IMR-90 (cell line): ENCODE measurements at regions not wholly inside any gene's neighbourhood (a gene's known extent, or its start where the extent isn't known, plus 50 kb on each side); places are given as distances from the start of the nearest gene placed in this dataset.

Experiments used
- ATAC-seq: fragments of 200-7000 bp; cut with Tn5 transposase; 2 replicates; pipeline ENCODE4 v1.9.1; 2020; ENCODE audit warnings: low read depth, mild to moderate bottlenecking, moderate library complexity
- BruUV-seq: library from RNA; stranded (reverse); fragments of 400-500 nt; replicated peaks from 2 replicates; lab custom pipeline; 2021; lab: Mats Ljungman, UMichigan
- CTCF ChIA-PET: fragments of 300-600 bp; formaldehyde crosslinking; extraction: SDS; loops from one replicate; lab custom pipeline; 2021; ENCODE audit warnings: antibody characterized with exemption; lab: Yijun Ruan, JAX
- POLR2A ChIA-PET: fragments of 300-600 bp; sonication (Branson Sonifier 250); formaldehyde crosslinking; loops from one replicate; lab custom pipeline; 2022; ENCODE audit warnings: antibody characterized with exemption; ENCODE audit not compliant: unreplicated experiment; lab: Charles Lee
- DNase-seq: peaks from one replicate; pipeline ENCODE4 v3.0.0; 2013
- H2AFZ ChIP-seq: replicated peaks from 2 replicates; pipeline ENCODE3; 2013; ENCODE audit warnings: low read length, mild to moderate bottlenecking; ENCODE audit not compliant: poor library complexity
- H2AK5ac ChIP-seq: 2 replicates; pipeline ENCODE4 v1.6.1; 2013; ENCODE audit warnings: low read depth, low read length, inconsistent platforms
- H2AK9ac ChIP-seq: replicated peaks from 2 replicates; pipeline ENCODE3; 2013; ENCODE audit warnings: mild to moderate bottlenecking, low read depth, low read length, moderate library complexity; ENCODE audit not compliant: poor library complexity
- H2BK120ac ChIP-seq: 2 replicates; pipeline ENCODE4 v1.6.1; 2013; ENCODE audit warnings: low read depth, low read length, inconsistent platforms
- H2BK15ac ChIP-seq: 3 replicates; pipeline ENCODE4 v1.6.1; 2013; ENCODE audit warnings: low read depth, low read length, inconsistent platforms
- H2BK20ac ChIP-seq: 2 replicates; pipeline ENCODE4 v1.6.1; 2013; ENCODE audit warnings: low read depth, mild to moderate bottlenecking, inconsistent platforms, low read length, moderate library complexity
- H2BK5ac ChIP-seq: 2 replicates; pipeline ENCODE4 v1.6.1; 2013; ENCODE audit warnings: mild to moderate bottlenecking, low read depth, low read length, inconsistent platforms; ENCODE audit not compliant: poor library complexity, severe bottlenecking
- H3K14ac ChIP-seq: replicated peaks from 2 replicates; pipeline ENCODE4 v1.6.1; 2013; ENCODE audit warnings: low read depth, low read length, inconsistent platforms
- H3K18ac ChIP-seq: 2 replicates; pipeline ENCODE4 v1.6.1; 2013; ENCODE audit warnings: low read depth, low read length, control low read depth
- H3K23ac ChIP-seq: 2 replicates; pipeline ENCODE4 v1.6.1; 2013; ENCODE audit warnings: low read depth, low read length, inconsistent platforms
- H3K27ac ChIP-seq: 2 replicates; pipeline ENCODE4 v1.5.1; 2013; ENCODE audit warnings: mild to moderate bottlenecking, control low read depth, low read length; ENCODE audit not compliant: insufficient read depth
- H3K27me3 ChIP-seq: 2 replicates; pipeline ENCODE4 v1.6.1; 2013; ENCODE audit warnings: low read length; ENCODE audit not compliant: control insufficient read depth, insufficient read depth
- H3K36me3 ChIP-seq: 2 replicates; pipeline ENCODE4 v1.6.1; 2013; ENCODE audit warnings: low read length, mixed read lengths; ENCODE audit not compliant: control insufficient read depth, insufficient read depth
- H3K4ac ChIP-seq: 2 replicates; pipeline ENCODE4 v1.6.1; 2013; ENCODE audit warnings: low read depth, low read length, inconsistent platforms
- H3K4me1 ChIP-seq: 2 replicates; pipeline ENCODE4 v1.6.1; 2013; ENCODE audit warnings: low read length, mixed read lengths; ENCODE audit not compliant: control insufficient read depth, insufficient read depth
- H3K4me2 ChIP-seq: 2 replicates; pipeline ENCODE4 v1.6.1; 2013; ENCODE audit warnings: low read depth, mild to moderate bottlenecking, control low read depth, low read length, moderate library complexity
- H3K4me3 ChIP-seq: 2 replicates; pipeline ENCODE4 v1.5.1; 2013; ENCODE audit warnings: low read depth, mild to moderate bottlenecking, control low read depth, low read length, moderate library complexity; ENCODE audit not compliant: insufficient read depth
- H3K56ac ChIP-seq: 2 replicates; pipeline ENCODE4 v1.6.1; 2013; ENCODE audit warnings: low read length, inconsistent platforms; ENCODE audit not compliant: insufficient read depth; ENCODE audit errors: extremely low read depth
- H3K79me1 ChIP-seq, 2 experiments: 2 replicates each; pipeline ENCODE4 v1.6.1; 2013; ENCODE audit warnings: low read length in 2 of 2, inconsistent platforms in 1 of 2, low read depth in 1 of 2
- H3K9ac ChIP-seq: 2 replicates; pipeline ENCODE4 v1.6.1; 2013; ENCODE audit warnings: low read depth, low read length, control low read depth
- H3K9me1 ChIP-seq: 2 replicates; pipeline ENCODE4 v1.6.1; 2013; ENCODE audit warnings: low read length, inconsistent platforms; ENCODE audit not compliant: insufficient read depth
- H3K9me3 ChIP-seq: 2 replicates; pipeline ENCODE4 v1.6.1; 2013; ENCODE audit warnings: low read length; ENCODE audit not compliant: control insufficient read depth, insufficient read depth
- H4K20me1 ChIP-seq: 2 replicates; pipeline ENCODE4 v1.6.1; 2013; ENCODE audit warnings: low read length, inconsistent platforms; ENCODE audit not compliant: insufficient read depth
- H4K5ac ChIP-seq: 2 replicates; pipeline ENCODE4 v1.6.1; 2013; ENCODE audit warnings: mild to moderate bottlenecking, low read depth, low read length, control low read depth
- H4K8ac ChIP-seq, 2 experiments: 2 replicates each; pipeline ENCODE4 v1.6.1; 2013; ENCODE audit warnings: low read depth in 2 of 2, low read length in 2 of 2, control low read depth in 1 of 2, inconsistent platforms in 1 of 2
- H4K91ac ChIP-seq: 2 replicates; pipeline ENCODE4 v1.6.1; 2013; ENCODE audit warnings: low read depth, low read length, inconsistent platforms; ENCODE audit not compliant: insufficient read depth
- POLR2A ChIP-seq: IDR thresholded peaks from 2 replicates; pipeline ENCODE4 v1.6.1; 2012; ENCODE audit warnings: mild to moderate bottlenecking, low read depth, low read length
- WGBS, 2 experiments: methylation state at CpG; one replicate each; pipeline versions ENCODE4 v1.1.5 to v1.1.7; 2013; ENCODE audit warnings: missing lambda C conversion rate in 2 of 2; ENCODE audit not compliant: insufficient read length in 1 of 2; ENCODE audit errors: extremely low coverage in 2 of 2; 5-methylcytosine and 5-hydroxymethylcytosine counted together
- dilution Hi-C: fragments of 300-500 bp; cut with HindIII; formaldehyde crosslinking; loops from one replicate; pipeline ENCODE4 v1.14.3; 2018; ENCODE audit warnings: low sequenced_read_pairs; ENCODE audit not compliant: unreplicated experiment
- in situ Hi-C: fragments of 300-500 bp; cut with MboI; formaldehyde crosslinking; loops from 3 replicates; pipeline ENCODE4 v1.14.3; 2019; ENCODE audit warnings: low sequenced_read_pairs, inconsistent platforms, mixed read lengths
- intact Hi-C: fragments of 100-400 bp; cut with micrococcal nuclease; formaldehyde crosslinking; loops from 2 replicates; pipeline ENCODE4 v1.10.0; 2022

GRCh38 chr15:39086641-39087040 is 494.2 kb upstream of the THBS1 start:
- WGBS, 2 experiments: 100% methylated on average over 2 of the region's 5 CpGs; no CpG with 5 or more reads in 1 of the 2 experiments
- H3K9me1 ChIP-seq: peaks cover 5% of the 10 kb centered on the region; the same call in 1 of the 2 replicates
- peak overlapping the region; percentile 56 for H3K18ac ChIP-seq
- H3K36me3 ChIP-seq: no peaks in the 10 kb centered on the region
- H4K8ac ChIP-seq: peak overlapping the region in 1 of 2 experiments; percentile 34; a peak in 1 of 4 replicates
- no peak overlapping the region for H2BK5ac ChIP-seq
- intact Hi-C loops: no loop called here
- no peak overlapping the region for H3K4me3 ChIP-seq
- H4K20me1 ChIP-seq: no peaks in the 10 kb centered on the region
- DNase-seq: no peak
- no peak overlapping the region for H2BK20ac ChIP-seq
- no peak for TF ChIP-seq POLR2A
- peak overlapping the region; percentile 7 for H2AK5ac ChIP-seq
- no peak overlapping the region for H3K9ac ChIP-seq
- no peak overlapping the region for H2AFZ ChIP-seq
- H3K79me1 ChIP-seq: no peaks in the 10 kb centered on the region
- H3K56ac ChIP-seq: no peak overlapping the region
- peak overlapping the region; percentile 52; the same call in 1 of the 2 replicates for H4K5ac ChIP-seq
- peak overlapping the region; percentile 47; the same call in 1 of the 2 replicates for H2BK120ac ChIP-seq
- no peak overlapping the region for H3K4me2 ChIP-seq
- no peaks in the 10 kb centered on the region for H3K27me3 ChIP-seq
- ChIA-PET CTCF (no interaction called here), POLR2A (no interaction called here)
- BruUV-seq: no TSS peak
- H3K23ac ChIP-seq: peak overlapping the region; percentile 38; the same call in 1 of the 2 replicates
- in situ Hi-C loops: no loop called here
- 0 out of 3 replicates have a peak overlapping the region, but pooled peaks have one; percentile 2 for H2BK15ac ChIP-seq
- no peaks in the 10 kb centered on the region for H3K9me3 ChIP-seq
- H3K27ac ChIP-seq: no peak overlapping the region
- 0 out of 2 replicates have a peak overlapping the region, but pooled peaks have one; percentile 29 for H3K14ac ChIP-seq
- H2AK9ac ChIP-seq: no peak overlapping the region
- H3K4me1 ChIP-seq: peaks cover 7% of the 10 kb centered on the region
- no peak overlapping the region for H4K91ac ChIP-seq
- dilution Hi-C loops: no loop called here
- H3K4ac ChIP-seq: peak overlapping the region; percentile 50
- ATAC-seq: no peak
